ENCODE measurements at regions not wholly inside any gene's neighbourhood (a gene's known extent, or its start where the extent isn't known, plus 50 kb on each side); places are given as distances from the start of the nearest gene placed in this dataset.
"Not testable (repeated sequence)": the region's sequence is repeated elsewhere in the genome, so short reads cannot be mapped to it uniquely, and the experiment has no call there.

GRCh38 chr2:72078773-72079172, 68.9 kb downstream of the CYP26B1 start:
- no peak for ATAC-seq

GRCh38 chr2:72077702-72078169, 69.9 kb downstream of the CYP26B1 start:
- no peak for ATAC-seq

GRCh38 chr2:72073373-72073772, 74.3 kb downstream of the CYP26B1 start:
- not testable (repeated sequence) for ATAC-seq

GRCh38 chr2:72064197-72064596, 83.5 kb downstream of the CYP26B1 start:
- not testable (repeated sequence) for ATAC-seq

GRCh38 chr2:72062336-72062735, 85.3 kb downstream of the CYP26B1 start:
- no peak for ATAC-seq

- no peak for ATAC-seq
Observed at GRCh38 chr2:72057308-72057707, 90.4 kb downstream of the CYP26B1 start.

GRCh38 chr2:72051971-72052505, 95.6 kb downstream of the CYP26B1 start:
- ATAC-seq = no peak

- no peak for ATAC-seq
Observed at GRCh38 chr2:72051204-72051603, 96.5 kb downstream of the CYP26B1 start.

GRCh38 chr2:72050734-72051133, 96.9 kb downstream of the CYP26B1 start:
- ATAC-seq = no peak

- ATAC-seq = no peak
Observed at GRCh38 chr2:72048881-72049477, 98.7 kb downstream of the CYP26B1 start.

GRCh38 chr2:72043985-72044384, 103.7 kb downstream of the CYP26B1 start:
- no peak for ATAC-seq

- ATAC-seq = no peak
Observed at GRCh38 chr2:72041638-72042111, 106.0 kb downstream of the CYP26B1 start.

GRCh38 chr2:72040629-72041571, 106.8 kb downstream of the CYP26B1 start:
- ATAC-seq = no peak

- ATAC-seq = no peak
Observed at GRCh38 chr2:72038524-72038923, 109.1 kb downstream of the CYP26B1 start.

GRCh38 chr2:72037261-72037666, 110.4 kb downstream of the CYP26B1 start:
- ATAC-seq = no peak

GRCh38 chr2:72036595-72036994, 111.1 kb downstream of the CYP26B1 start:
- no peak for ATAC-seq

- no peak for ATAC-seq
Observed at GRCh38 chr2:72036173-72036545, 111.5 kb downstream of the CYP26B1 start.

GRCh38 chr2:72035518-72036172, 112.0 kb downstream of the CYP26B1 start:
- ATAC-seq = no peak

- no peak for ATAC-seq
Observed at GRCh38 chr2:72034353-72035095, 113.1 kb downstream of the CYP26B1 start.

- ATAC-seq = no peak
Observed at GRCh38 chr2:72033636-72034035, 114.0 kb downstream of the CYP26B1 start.

- no peak for ATAC-seq
Observed at GRCh38 chr2:72032481-72033041, 115.1 kb downstream of the CYP26B1 start.

Data from activated CD4-positive, CD25-positive, alpha-beta regulatory T cell treated with anti-CD3 and anti-CD28 coated beads, Interleukin-2, amount 50 U/mL, for 24 hours (primary cell).